ENCODE measurements at regions not wholly inside any gene's neighbourhood (a gene's known extent, or its start where the extent isn't known, plus 50 kb on each side); places are given as distances from the start of the nearest gene placed in this dataset.

- no peak for TF ChIP-seq CTCF (IDR thresholded peaks at IDR 0.05)
- no peak for TF ChIP-seq EZH2 (IDR thresholded peaks at IDR 0.05; ENCODE audit: borderline replicate concordance, insufficient read depth, low read depth, low read length, poor library complexity, severe bottlenecking)
These were observed 1504.5 kb downstream of the AACS start for GRCh38 chr12:126569706-126570105.

Data from B cell (primary cell).